Heart left ventricle (tissue), 16 donors: ENCODE measurements at regions not wholly inside any gene's neighbourhood (a gene's known extent, or its start where the extent isn't known, plus 50 kb on each side); places are given as distances from the start of the nearest gene placed in this dataset.

ENCODE experiments used
- ATAC-seq, 4 donors: fragments of 200-7000 bp; cut with Tn5 transposase; one replicate each; pipeline ENCODE4 v1.9.1; 2020 to 2022; ENCODE audit warnings: moderate library complexity in 4 of 4, mild to moderate bottlenecking in 3 of 4, moderate number of reproducible peaks in 1 of 4
- DNase-seq, 5 donors: peaks; one replicate each; pipeline ENCODE4 v3.0.0-alpha.2; 2020
- H3K27ac ChIP-seq, 12 donors: fragments of 200-600 bp; sonication (generic) in 4 of 12; one replicate each; pipeline versions ENCODE4 v1.5.0 to v1.8.0; 2016 to 2022; ENCODE audit warnings: mild to moderate bottlenecking in 2 of 12
- H3K27me3 ChIP-seq, 9 donors: fragments of 200-600 bp; sonication (generic) in 2 of 9; one replicate each; pipeline versions ENCODE4 v1.5.1 to v1.8.0; 2016 to 2022; ENCODE audit warnings: mild to moderate bottlenecking in 3 of 9
- H3K36me3 ChIP-seq, 9 donors: fragments of 200-600 bp; sonication (generic) in 2 of 9; one replicate each; pipeline versions ENCODE4 v1.5.0 to v1.8.0; 2018 to 2022; ENCODE audit warnings: mild to moderate bottlenecking in 2 of 9
- H3K4me1 ChIP-seq, 12 donors: fragments of 200-600 bp; sonication (generic) in 4 of 12; one replicate each; pipeline versions ENCODE4 v1.5.0 to v1.8.0; 2016 to 2022; ENCODE audit warnings: mild to moderate bottlenecking in 3 of 12
- H3K4me3 ChIP-seq, 12 donors: fragments of 200-600 bp; sonication (generic) in 4 of 12; one replicate each; pipeline versions ENCODE4 v1.5.0 to v1.8.0; 2017 to 2022; ENCODE audit warnings: mild to moderate bottlenecking in 9 of 12, moderate library complexity in 4 of 12
- H3K9me3 ChIP-seq, 12 donors: fragments of 200-600 bp; sonication (generic) in 4 of 12; one replicate each; pipeline versions ENCODE4 v1.5.0 to v1.8.0; 2016 to 2022; ENCODE audit warnings: mild to moderate bottlenecking in 1 of 12
- POLR2A ChIP-seq, 2 donors: fragments of 450-650 bp; IDR thresholded peaks; one replicate each; pipeline ENCODE4 v1.6.1; 2017; ENCODE audit warnings: antibody characterized with exemption in 2 of 2, mild to moderate bottlenecking in 2 of 2, moderate library complexity in 2 of 2
- WGBS, 4 donors: extraction: QIAGEN DNeasy Blood & Tissue Kit in 2 of 4; methylation state at CpG; one replicate each; pipeline versions ENCODE4 v1.1.5 to v1.1.7; 2013 to 2018; 5-methylcytosine and 5-hydroxymethylcytosine counted together
- intact Hi-C, 10 donors: fragments of 100-400 bp; cut with DNase I; formaldehyde crosslinking; loops; one replicate each; pipeline versions ENCODE4 v1.11.1 to v1.14.2; 2022
- TF ChIP-seq, protein P1 (sequence below), 12 donors: fragments of 200-600 bp; sonication (generic) in 4 of 12; IDR thresholded peaks; one replicate each; pipeline versions ENCODE4 v1.5.0 to v1.8.0; 2018 to 2022; ENCODE audit warnings: antibody characterized with exemption in 12 of 12, mild to moderate bottlenecking in 5 of 12
- donor health status: ischemic (EF 13 %, LVEDD 7.1; RV severe dilation, severe dysfunction).
- donor health status: healthy with polysubstance abuse.
- donor health status: DM: no; HTN: yes; CAD: no.
- donor health status: DM: no; HTN: no; CAD: no.
- donor health status: ischemic (EF 25% LVEDD 6.9; RV normal size, moderate dysfunction).
- donor health status: ischemic (EF 25% LVEDD 5.7; RV mildly dilated, moderate dysfunction).
- donor health status: healthy.
- donor health status: DM: yes; HTN: yes; CAD: no.
- donor health status: ischemic (EF 35%, LVEDD 5.7; RV mildly dilated, moderate dysfunction).
- donor health status: nonischemic (EF 11% LVEDD 7.7; RV severe dilation, severe dysfunction).
- donor health status: DM: yes; HTN: yes; CAD: no.
- donor health status: PGD.
- donor health status: ischemic (EF 29% LVEDD 5.4; RV normal size, mild dysfunction).
- donor health status: nonischemic (EF 23%, LVEDD 6.1; RV moderate dilation, normal function).

DNA sequence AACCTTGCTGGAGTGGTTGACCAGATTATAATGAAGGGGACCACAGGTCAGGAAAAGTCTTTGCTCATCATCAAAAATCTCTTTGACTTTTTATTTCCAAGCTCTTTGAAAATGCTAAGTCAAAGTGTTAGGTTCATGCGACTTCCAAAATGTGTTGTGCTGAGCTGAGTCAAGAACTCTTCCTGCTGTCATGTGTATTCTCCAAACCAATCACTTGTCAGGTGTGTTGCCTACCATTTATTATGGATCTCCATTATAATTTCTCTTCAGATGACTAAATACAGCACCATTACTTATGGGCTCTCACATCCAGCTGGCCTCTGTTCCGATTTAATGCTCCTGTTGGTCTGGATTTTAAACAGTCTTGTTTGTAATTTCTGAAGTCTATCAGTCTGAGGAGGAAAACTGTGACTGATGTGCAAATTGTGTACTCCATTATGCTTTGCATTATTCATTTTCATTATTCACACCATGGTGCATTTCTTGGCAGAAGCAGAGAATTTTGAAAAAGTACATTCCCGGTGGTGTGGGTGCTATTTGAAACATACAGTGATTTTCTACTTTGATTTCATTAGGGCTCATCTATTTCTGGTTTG, 562.5 kb downstream of the LMO7 start:
- Histone ChIP-seq H3K4me3 (no peak overlapping the region), H3K27me3 (no peaks in the 10 kb centered on the region), H3K4me1 (no peaks in the 10 kb centered on the region), H3K27ac (no peak overlapping the region), H3K9me3 (no peaks in the 10 kb centered on the region), H3K36me3 (no peaks in the 10 kb centered on the region)
- WGBS, 4 donors, result 90 to 95% (median 91%) methylated on average over 3 of the region's 3 CpGs
- intact Hi-C loops, result no loop called here
- ATAC-seq, result no peak
- TF ChIP-seq, protein P1, sequence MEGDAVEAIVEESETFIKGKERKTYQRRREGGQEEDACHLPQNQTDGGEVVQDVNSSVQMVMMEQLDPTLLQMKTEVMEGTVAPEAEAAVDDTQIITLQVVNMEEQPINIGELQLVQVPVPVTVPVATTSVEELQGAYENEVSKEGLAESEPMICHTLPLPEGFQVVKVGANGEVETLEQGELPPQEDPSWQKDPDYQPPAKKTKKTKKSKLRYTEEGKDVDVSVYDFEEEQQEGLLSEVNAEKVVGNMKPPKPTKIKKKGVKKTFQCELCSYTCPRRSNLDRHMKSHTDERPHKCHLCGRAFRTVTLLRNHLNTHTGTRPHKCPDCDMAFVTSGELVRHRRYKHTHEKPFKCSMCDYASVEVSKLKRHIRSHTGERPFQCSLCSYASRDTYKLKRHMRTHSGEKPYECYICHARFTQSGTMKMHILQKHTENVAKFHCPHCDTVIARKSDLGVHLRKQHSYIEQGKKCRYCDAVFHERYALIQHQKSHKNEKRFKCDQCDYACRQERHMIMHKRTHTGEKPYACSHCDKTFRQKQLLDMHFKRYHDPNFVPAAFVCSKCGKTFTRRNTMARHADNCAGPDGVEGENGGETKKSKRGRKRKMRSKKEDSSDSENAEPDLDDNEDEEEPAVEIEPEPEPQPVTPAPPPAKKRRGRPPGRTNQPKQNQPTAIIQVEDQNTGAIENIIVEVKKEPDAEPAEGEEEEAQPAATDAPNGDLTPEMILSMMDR (IDR thresholded peaks at IDR 0.05), result no peak
- TF ChIP-seq POLR2A (IDR thresholded peaks at IDR 0.05), result no peak
- DNase-seq, result no peak

DNA sequence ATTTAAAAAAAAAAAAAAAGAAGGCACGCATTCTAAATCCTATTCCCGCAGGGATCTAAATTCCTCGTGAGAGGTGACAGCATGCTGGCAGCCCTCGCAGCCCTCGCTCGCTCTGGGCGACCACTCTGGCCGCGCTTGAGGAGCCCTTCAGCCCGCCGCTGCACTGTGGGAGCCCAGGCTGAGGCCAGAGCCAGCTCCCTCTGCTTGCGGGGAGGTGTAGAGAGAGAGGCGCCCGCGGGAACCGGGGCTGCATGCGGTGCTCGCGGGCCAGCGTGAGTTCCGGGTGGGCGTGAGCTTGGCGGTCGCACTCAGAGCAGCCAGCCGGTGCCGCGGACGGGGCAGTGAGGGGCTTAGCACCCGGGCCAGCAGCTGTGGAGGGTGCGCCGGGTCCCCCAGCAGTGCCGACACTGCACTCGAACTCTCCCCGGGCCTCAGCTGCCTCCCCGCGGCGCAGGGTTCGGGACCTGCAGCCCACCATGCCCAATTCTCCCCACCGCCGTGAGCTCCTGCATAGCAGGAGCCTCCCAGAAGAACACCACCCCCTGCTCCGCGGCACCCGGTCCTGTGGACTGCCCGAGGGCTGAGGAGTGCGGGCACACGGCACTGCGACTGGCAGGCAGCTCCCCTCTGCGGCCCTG, 553.9 kb downstream of the LMO7 start:
- no peak overlapping the region for H3K4me3 ChIP-seq
- intact Hi-C loops, result no loop called here
- TF ChIP-seq POLR2A (IDR thresholded peaks at IDR 0.05), result no peak
- TF ChIP-seq, protein P1 (IDR thresholded peaks at IDR 0.05), result no peak
- no peaks in the 10 kb centered on the region for H3K4me1 ChIP-seq
- ATAC-seq, result no peak
- 88 to 90% (median 89%) methylated on average over 39 to 48 of the region's 48 CpGs for WGBS, 4 donors
- DNase-seq, result peak in 1 of 5 donors; percentile 51
- no peaks in the 10 kb centered on the region for H3K36me3 ChIP-seq
- H3K9me3 ChIP-seq, result no peaks in the 10 kb centered on the region
- H3K27me3 ChIP-seq, result no peaks in the 10 kb centered on the region
- no peak overlapping the region for H3K27ac ChIP-seq

DNA sequence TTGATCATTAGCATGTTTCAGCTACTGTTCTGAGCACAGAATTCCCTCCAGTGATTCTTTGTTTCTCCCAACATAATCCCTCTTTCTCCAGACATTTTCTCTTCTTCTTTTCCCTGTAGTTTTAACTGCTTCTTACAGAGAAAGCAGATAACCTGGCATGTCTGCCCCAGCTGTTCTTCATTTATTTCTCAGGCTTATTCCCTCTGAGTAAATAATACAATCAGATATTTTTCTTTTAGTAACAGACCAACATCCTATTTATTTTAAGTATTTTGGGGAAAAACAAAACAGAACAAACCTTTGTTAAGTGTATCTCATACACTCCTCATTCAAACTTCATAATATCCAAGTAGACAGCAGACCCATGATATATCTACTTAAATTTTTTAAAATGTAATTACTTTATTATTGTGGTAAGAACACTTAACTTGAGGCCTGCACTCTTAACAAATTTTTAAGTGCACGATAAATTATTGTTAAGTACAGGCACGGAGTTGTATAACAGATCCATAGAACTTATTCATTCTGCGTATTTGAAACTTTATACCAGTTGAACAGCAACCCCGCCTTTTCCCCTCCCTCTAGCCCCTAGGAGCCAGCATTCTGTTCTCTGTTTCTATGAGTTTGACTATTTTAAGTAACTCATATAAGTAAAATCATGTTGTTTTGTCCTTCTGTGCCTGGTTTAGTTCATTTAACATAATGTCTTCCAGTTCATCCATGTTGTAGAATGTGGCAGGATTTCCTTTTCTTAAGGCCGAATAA, 540.0 kb downstream of the LMO7 start:
- ATAC-seq (no peak), DNase-seq (no peak)
- TF ChIP-seq, protein P1 (IDR thresholded peaks at IDR 0.05), result no peak
- TF ChIP-seq POLR2A (IDR thresholded peaks at IDR 0.05), result no peak
- intact Hi-C loops, result no loop called here
- H3K27ac ChIP-seq, result no peak overlapping the region
- no peaks in the 10 kb centered on the region for H3K27me3 ChIP-seq
- no peak overlapping the region for H3K4me3 ChIP-seq
- no peaks in the 10 kb centered on the region for H3K36me3 ChIP-seq
- H3K9me3 ChIP-seq, result no peaks in the 10 kb centered on the region
- 85 to 95% (median 89%) methylated on average over 5 of the region's 5 CpGs for WGBS, 4 donors
- H3K4me1 ChIP-seq, result no peaks in the 10 kb centered on the region

DNA sequence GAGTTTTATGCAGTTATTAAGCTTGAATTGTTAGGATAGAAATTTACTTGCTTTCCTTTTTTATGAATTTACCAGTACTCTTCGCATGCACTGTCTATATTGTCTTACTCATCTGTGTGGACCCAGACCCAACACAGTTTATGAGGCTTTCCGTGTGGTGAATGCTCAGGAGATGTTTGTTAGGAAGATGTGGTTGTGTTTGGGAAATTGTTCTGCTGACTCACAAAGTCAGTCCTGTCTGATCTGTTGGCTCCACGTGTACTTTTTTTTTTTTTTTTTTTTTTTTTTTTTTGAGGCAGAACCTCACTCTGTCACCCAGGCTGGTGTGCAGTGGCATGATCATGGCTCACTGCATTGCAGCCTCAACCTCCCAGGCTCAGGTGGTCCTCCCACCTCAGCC, 532.5 kb downstream of the LMO7 start:
- DNase-seq, result no peak
- no peak for ATAC-seq
- WGBS, 4 donors, result 82 to 87% (median 85%) methylated on average over 3 of the region's 3 CpGs
- Histone ChIP-seq H3K4me3 (no peak overlapping the region), H3K9me3 (peaks cover 0 to 6% (median 0%) of the 10 kb centered on the region in 12 donors), H3K27me3 (no peaks in the 10 kb centered on the region), H3K27ac (no peak overlapping the region), H3K4me1 (no peaks in the 10 kb centered on the region), H3K36me3 (no peaks in the 10 kb centered on the region)
- intact Hi-C loops, result no loop called here
- TF ChIP-seq, protein P1 (IDR thresholded peaks at IDR 0.05), result no peak
- TF ChIP-seq POLR2A (IDR thresholded peaks at IDR 0.05), result no peak
